Activated CD4-positive, alpha-beta memory T cell treated with anti-CD3 and anti-CD28 coated beads, Interleukin-2, amount 10 ng/mL, durations not matched to agents 7 days and 5 days (primary cell): ENCODE measurements at regions not wholly inside any gene's neighbourhood (a gene's known extent, or its start where the extent isn't known, plus 50 kb on each side); places are given as distances from the start of the nearest gene placed in this dataset.
"Not testable (repeated sequence)": the region's sequence is repeated elsewhere in the genome, so short reads cannot be mapped to it uniquely, and the experiment has no call there.

ENCODE experiments used
- CTCF ChIA-PET: fragments of 350-600 bp; sonication (Branson Sonifier 250); formaldehyde crosslinking; loops from one replicate; lab custom pipeline; 2021; ENCODE audit warnings: antibody characterized with exemption, inconsistent platforms; lab: Charles Lee
- POLR2A ChIA-PET: fragments of 350-600 bp; sonication (Branson Sonifier 250); formaldehyde crosslinking; loops from one replicate; lab custom pipeline; 2021; ENCODE audit warnings: antibody characterized with exemption; lab: Charles Lee
- DNase-seq: peaks from one replicate; pipeline ENCODE4 v3.0.0-alpha.2; 2020
- H3K27ac Mint-ChIP-seq: one replicate; pipeline ENCODE4 v1.8.0; 2021; ENCODE audit warnings: mild to moderate bottlenecking, mixed read lengths
- H3K27me3 Mint-ChIP-seq: one replicate; pipeline ENCODE4 v1.8.0; 2021; ENCODE audit warnings: mixed read lengths
- H3K36me3 Mint-ChIP-seq: one replicate; pipeline ENCODE4 v1.8.0; 2021; ENCODE audit warnings: low read depth, mixed read lengths
- H3K4me1 Mint-ChIP-seq: one replicate; pipeline ENCODE4 v1.8.0; 2021; ENCODE audit warnings: mixed read lengths
- H3K4me3 Mint-ChIP-seq: one replicate; pipeline ENCODE4 v1.8.0; 2021; ENCODE audit warnings: mild to moderate bottlenecking, mixed read lengths
- H3K9me3 Mint-ChIP-seq: one replicate; pipeline ENCODE4 v1.8.0; 2021; ENCODE audit warnings: mixed read lengths

DNA sequence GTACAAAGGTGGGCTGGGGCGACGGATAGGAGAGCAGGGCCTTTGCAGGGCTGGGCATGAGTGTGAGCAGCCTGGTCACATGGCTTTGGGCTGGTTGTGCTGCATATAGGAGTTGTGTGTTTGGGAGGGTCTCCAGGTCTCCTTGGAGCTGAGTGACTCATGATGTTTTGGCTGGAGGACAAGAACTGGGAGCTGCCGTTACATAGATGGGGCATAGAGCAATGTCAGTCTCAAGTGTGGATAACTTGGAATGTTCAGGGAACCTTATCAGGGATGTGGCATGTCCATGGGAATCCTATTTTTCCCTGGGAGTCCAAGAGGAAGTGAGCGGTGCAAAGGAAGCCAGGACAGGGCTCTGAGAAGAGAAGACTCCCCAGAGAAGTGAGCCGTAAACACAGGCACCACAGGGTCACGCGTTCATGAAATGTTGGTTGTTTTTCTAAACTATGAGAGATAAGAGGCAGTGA, 136.4 kb upstream of the KCNE2 start:
- Mint-ChIP-seq H3K36me3 (no peaks in the 10 kb centered on the region), H3K4me1 (no peaks in the 10 kb centered on the region), H3K27me3 (no peaks in the 10 kb centered on the region), H3K9me3 (no peaks in the 10 kb centered on the region), H3K4me3 (no peak overlapping the region), H3K27ac (no peak overlapping the region)
- DNase-seq, result no peak
- ChIA-PET POLR2A (no interaction called here), CTCF (no interaction called here)

DNA sequence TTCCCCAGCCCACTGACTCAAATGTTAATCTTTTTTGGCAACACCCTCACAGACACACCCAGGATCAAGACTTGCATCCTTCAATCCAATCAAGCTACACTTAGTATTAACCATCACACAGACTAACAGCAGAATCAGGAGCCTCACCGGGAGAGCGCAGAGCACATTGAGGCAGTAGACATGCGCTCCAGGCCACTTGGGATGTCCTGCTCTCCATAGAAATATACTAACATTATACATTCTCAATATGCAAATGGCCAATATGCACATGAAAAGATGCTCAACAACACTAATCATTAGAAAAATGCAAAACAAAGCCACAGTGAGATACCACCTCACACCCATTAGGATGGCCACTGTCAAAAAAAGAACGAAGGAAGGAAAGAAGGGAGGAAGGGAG, 135.0 kb upstream of the KCNE2 start:
- CTCF ChIA-PET, result no interaction called here
- no peak overlapping the region for H3K4me3 Mint-ChIP-seq

DNA sequence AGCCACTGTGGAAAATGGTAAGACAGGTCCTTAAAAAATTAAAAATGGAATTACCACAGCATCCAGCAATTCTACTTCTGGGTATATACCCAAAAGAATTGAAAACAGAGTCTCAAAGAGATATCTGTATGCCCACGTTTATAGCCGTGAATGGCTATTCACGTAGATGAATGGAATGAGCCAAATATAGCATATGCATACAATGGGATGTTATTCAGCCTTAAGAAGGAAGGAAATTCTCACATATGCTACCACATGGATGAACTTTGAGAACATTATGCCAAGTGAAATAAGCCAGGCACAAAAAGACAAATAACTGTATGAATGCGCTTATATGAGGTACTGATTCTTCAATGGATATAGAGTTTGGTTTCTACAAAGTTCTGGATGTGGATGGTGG, 134.5 kb upstream of the KCNE2 start:
- H3K36me3 Mint-ChIP-seq, result no peaks in the 10 kb centered on the region

More for the DNA sequence above, 135.0 kb upstream of the KCNE2 start:
- POLR2A ChIA-PET, result no interaction called here
- Mint-ChIP-seq H3K9me3 (no peaks in the 10 kb centered on the region), H3K27me3 (no peaks in the 10 kb centered on the region), H3K27ac (no peak overlapping the region), H3K36me3 (no peaks in the 10 kb centered on the region), H3K4me1 (no peaks in the 10 kb centered on the region)
- no peak for DNase-seq

DNA sequence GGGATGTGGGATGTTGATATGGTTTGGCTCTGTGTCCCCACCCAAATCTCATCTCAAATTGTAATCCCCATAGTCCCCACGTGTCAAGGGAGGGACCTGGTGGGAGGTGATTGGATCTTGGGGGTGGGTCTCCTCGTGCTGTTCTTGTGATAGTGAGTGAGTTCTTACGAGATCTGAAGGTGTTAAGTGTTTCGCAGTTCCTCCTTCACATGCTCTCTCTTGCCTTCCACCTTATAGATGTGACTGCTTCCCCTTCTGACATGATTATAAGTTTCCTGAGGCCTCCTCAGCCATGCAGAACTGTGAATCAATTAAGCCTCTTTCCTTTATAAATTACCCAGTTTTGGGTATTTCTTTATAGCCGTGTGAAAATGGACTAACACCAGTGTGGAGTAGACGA, 130.1 kb upstream of the KCNE2 start:
- H3K27me3 Mint-ChIP-seq, H3K9me3 Mint-ChIP-seq, POLR2A ChIA-PET, H3K27ac Mint-ChIP-seq, H3K4me1 Mint-ChIP-seq, H3K4me3 Mint-ChIP-seq, CTCF ChIA-PET, H3K36me3 Mint-ChIP-seq, DNase-seq: not testable (repeated sequence)

More for the DNA sequence above, 134.5 kb upstream of the KCNE2 start:
- ChIA-PET CTCF (no interaction called here), POLR2A (no interaction called here)
- H3K4me1 Mint-ChIP-seq, result no peaks in the 10 kb centered on the region
- H3K4me3 Mint-ChIP-seq, result no peak overlapping the region
- H3K9me3 Mint-ChIP-seq, result no peaks in the 10 kb centered on the region
- H3K27ac Mint-ChIP-seq, result no peak overlapping the region
- H3K27me3 Mint-ChIP-seq, result no peaks in the 10 kb centered on the region
- no peak for DNase-seq

DNA sequence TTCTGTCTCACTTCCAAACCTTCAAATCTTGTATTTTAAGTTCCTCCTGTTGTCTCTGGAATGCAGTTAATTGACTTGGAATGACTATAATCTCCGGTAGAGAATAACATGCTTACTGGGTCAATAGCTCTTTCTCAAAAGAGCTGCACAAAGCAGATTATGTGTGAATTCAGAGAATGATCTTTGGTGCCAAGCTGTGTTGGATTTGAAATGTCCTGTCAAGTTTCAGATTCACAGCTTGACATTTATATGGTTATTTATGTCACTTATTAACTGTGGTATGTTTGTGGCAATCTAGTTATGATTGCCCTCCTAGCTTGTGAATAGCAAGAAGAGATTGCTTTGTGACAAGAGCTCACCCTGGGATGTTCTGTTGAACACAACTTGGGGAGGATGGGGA, 128.3 kb upstream of the KCNE2 start:
- ChIA-PET POLR2A (no interaction called here), CTCF (no interaction called here)
- H3K27ac Mint-ChIP-seq, result no peak overlapping the region

DNA sequence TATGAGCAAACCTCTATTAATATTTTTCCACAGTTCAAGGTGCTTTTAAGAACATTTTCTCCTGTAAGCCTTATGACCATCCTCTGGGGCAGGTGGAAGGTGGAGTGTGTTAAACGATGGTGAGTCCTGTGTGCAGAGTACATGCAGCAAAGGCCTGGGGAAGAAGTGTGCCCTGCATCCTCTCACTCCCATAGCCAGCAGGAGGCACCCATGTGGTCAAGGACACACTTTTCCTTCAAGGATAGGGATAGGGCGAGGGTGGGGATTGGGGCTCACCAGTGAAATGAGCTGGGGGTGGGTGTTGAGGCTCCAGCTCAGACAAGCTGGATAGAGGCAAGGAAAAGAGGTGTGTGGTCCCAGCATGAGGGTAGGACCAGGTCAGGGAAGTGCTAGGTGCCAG, 120.8 kb upstream of the KCNE2 start:
- POLR2A ChIA-PET, result no interaction called here
- H3K27me3 Mint-ChIP-seq, result no peaks in the 10 kb centered on the region

More for the DNA sequence above, 128.3 kb upstream of the KCNE2 start:
- peaks cover 3% of the 10 kb centered on the region for H3K9me3 Mint-ChIP-seq
- H3K27me3 Mint-ChIP-seq, result peaks cover 3% of the 10 kb centered on the region
- H3K4me1 Mint-ChIP-seq, result no peaks in the 10 kb centered on the region
- peaks cover 3% of the 10 kb centered on the region for H3K36me3 Mint-ChIP-seq
- no peak for DNase-seq
- H3K4me3 Mint-ChIP-seq, result no peak overlapping the region

DNA sequence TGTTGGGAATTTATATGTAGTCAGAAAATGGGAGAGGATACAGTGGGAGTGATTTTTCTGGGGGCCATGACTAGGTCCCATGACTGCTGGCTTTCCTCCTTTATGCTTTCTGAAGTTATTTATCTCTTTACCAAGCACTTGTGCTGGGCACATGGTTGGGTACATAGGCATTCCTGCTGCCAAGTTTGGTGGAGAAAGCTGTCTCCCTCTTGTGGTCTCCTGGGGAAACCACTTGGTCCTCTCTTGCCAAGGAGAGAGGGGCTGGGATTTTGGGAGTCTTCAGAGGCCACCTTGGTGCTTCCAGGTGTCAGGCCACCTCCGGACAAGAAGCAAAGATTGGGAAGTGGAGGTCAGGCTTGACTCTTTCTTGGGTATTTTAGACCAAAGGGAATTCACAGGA, 120.2 kb upstream of the KCNE2 start:
- H3K36me3 Mint-ChIP-seq, result no peaks in the 10 kb centered on the region
- no peaks in the 10 kb centered on the region for H3K27me3 Mint-ChIP-seq
- ChIA-PET CTCF (interaction anchor here (2.2 kb wide), 1 partner anchor 319 kb away, joined by 8 read pairs; no protein-coding TSS in a partner anchor), POLR2A (no interaction called here)
- no peak overlapping the region for H3K4me3 Mint-ChIP-seq
- no peak overlapping the region for H3K27ac Mint-ChIP-seq
- H3K4me1 Mint-ChIP-seq, result no peaks in the 10 kb centered on the region
- H3K9me3 Mint-ChIP-seq, result peaks cover 12% of the 10 kb centered on the region
- peak; percentile 32 for DNase-seq

More for the DNA sequence above, 120.8 kb upstream of the KCNE2 start:
- DNase-seq, result no peak
- no peak overlapping the region for H3K4me3 Mint-ChIP-seq
- CTCF ChIA-PET, result interaction anchor here (2.2 kb wide), 1 partner anchor 319 kb away, joined by 8 read pairs; no protein-coding TSS in a partner anchor
- peaks cover 12% of the 10 kb centered on the region for H3K9me3 Mint-ChIP-seq
- no peak overlapping the region for H3K27ac Mint-ChIP-seq
- H3K4me1 Mint-ChIP-seq, result no peaks in the 10 kb centered on the region
- H3K36me3 Mint-ChIP-seq, result no peaks in the 10 kb centered on the region

DNA sequence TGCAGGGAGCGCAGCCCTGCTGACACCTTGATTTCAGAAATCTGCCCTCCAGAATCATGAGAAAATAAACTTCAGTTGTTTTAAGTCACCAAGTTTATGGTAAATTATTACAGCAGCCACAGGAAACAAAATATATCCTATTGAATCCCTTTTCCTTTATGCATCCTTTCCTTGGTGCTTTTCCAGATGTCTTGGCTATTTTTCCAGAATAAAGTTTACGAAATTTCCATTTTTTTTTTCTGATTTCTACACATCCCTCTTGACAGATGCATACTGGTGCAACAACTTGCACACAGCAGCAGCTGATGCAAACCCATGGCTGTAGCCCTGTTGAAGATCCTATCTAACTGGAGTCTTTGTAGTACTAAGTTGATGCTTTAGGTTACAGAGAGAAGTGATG, 111.1 kb upstream of the KCNE2 start:
- Mint-ChIP-seq H3K27me3 (peaks cover 7% of the 10 kb centered on the region), H3K4me3 (no peak overlapping the region), H3K36me3 (no peaks in the 10 kb centered on the region), H3K9me3 (peaks cover 12% of the 10 kb centered on the region), H3K27ac (no peak overlapping the region), H3K4me1 (no peaks in the 10 kb centered on the region)
- ChIA-PET CTCF (no interaction called here), POLR2A (no interaction called here)
- DNase-seq, result no peak

DNA sequence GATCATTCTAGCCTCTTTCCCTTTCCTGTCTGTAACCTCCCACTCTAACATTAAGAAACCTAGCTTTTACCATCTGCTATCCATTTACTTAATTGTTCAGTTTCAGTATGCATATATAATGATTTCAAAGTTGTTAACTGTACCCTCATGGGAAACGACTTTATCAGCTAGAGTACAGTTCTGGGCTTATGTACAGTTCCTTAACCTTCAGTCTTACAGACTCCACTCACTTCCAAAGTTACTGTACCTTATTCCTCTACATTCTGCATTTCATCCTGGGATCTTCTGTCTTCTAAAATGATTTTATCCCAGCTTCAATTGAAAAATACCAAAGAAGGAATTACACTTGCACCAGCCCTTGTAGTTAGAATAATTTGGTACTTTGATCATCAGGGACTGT, 108.7 kb upstream of the KCNE2 start:
- H3K9me3 Mint-ChIP-seq, result peaks cover 7% of the 10 kb centered on the region
- POLR2A ChIA-PET, result no interaction called here
- CTCF ChIA-PET, result no interaction called here
- DNase-seq, result no peak
- no peaks in the 10 kb centered on the region for H3K4me1 Mint-ChIP-seq
- H3K4me3 Mint-ChIP-seq, result no peak overlapping the region
- no peaks in the 10 kb centered on the region for H3K36me3 Mint-ChIP-seq
- H3K27ac Mint-ChIP-seq, result no peak overlapping the region
- H3K27me3 Mint-ChIP-seq, result peaks cover 7% of the 10 kb centered on the region

DNA sequence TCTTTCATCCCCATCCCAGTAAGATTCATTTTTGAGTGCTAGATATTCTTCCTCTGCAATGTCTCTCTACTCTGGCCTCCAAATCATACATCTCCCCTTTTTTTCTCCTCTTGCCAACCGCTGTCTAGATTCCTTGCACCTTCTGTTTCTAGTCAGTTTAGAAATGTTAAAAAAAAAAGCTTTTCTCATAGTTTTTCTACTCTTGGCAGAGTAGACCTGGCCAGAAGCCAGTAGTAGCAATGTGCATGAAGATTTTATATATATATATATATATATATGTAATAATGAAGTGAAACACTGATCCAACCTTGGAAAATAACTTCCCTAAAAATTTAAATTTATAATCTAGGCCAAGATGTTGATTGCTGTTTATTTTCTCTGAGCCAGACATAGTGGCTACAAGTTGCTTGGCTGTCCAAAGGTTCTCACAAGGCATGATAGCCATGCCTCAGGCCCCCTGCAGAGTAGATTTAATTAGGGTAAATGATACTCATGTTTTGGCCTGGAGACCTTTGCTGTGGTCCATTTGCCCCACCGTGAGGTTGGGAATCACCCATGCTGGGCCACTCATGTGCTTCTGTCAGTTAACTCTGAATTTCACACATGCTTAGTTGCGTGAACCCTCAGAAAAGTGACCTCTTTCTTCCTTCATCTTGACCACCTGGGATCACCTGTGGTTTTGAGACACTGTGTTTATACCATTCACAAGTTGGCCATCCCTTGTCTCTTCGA, 103.4 kb upstream of the KCNE2 start:
- H3K4me3 Mint-ChIP-seq, result no peak overlapping the region
- peaks cover 7% of the 10 kb centered on the region for H3K27me3 Mint-ChIP-seq
- H3K9me3 Mint-ChIP-seq, result peaks cover 10% of the 10 kb centered on the region
- ChIA-PET POLR2A (no interaction called here), CTCF (no interaction called here)
- peaks cover 11% of the 10 kb centered on the region for H3K36me3 Mint-ChIP-seq
- H3K27ac Mint-ChIP-seq, result no peak overlapping the region
- H3K4me1 Mint-ChIP-seq, result no peaks in the 10 kb centered on the region
- no peak for DNase-seq

DNA sequence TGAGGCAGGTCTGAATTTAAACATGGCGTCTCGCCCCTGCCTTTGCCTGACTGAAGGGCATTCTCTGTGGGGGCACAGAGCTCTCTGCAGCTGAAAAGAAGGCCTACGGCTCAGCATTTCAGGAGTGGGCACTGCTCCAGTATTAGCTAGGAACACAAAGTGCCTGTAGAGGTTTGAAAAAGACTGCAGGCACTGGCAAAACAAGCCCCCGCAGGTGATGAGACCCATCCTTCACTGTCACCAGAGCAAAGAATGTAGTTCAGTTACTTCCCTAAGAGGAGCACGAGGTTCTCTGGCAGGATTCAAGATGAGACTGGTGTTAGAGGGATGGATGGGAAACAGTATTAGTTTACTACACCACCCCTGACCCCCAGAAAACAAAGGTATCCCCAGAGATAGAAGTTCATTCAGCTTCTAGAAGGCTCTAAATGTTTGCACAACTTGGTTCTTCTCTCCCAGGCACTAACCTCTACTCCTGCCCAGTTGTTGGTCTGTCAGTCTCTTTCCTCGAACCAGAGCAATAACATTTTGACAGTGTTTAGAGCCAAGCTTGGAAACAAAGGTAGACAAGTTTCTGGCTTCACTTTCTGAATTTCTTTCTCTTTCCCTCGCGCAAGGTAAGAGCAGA, 101.9 kb upstream of the KCNE2 start:
- ChIA-PET CTCF (no interaction called here), POLR2A (no interaction called here)
- DNase-seq, result no peak
- Mint-ChIP-seq H3K4me1 (no peaks in the 10 kb centered on the region), H3K9me3 (peaks cover 9% of the 10 kb centered on the region), H3K4me3 (no peak overlapping the region), H3K36me3 (peaks cover 11% of the 10 kb centered on the region), H3K27ac (no peak overlapping the region), H3K27me3 (peaks cover 5% of the 10 kb centered on the region)

DNA sequence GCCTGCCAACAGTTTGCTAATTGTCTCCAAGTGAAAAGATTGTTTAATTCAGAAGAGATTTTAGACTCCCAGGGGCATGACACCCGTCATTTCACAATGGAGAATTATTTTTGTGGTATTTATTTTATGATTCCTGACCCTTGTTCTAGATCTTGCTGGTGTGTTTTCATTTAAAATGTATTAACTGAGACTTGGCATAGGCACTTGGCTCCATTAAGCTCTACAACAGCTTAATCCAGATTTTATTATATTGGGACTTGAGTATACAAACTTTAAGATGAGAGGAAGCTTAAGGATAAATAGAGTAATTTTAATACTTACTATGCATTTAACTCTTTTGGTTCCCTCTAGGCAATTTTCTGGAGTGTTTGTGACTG, 101.3 kb upstream of the KCNE2 start:
- POLR2A ChIA-PET, result no interaction called here
- CTCF ChIA-PET, result no interaction called here
- Mint-ChIP-seq H3K36me3 (peaks cover 11% of the 10 kb centered on the region), H3K9me3 (peaks cover 9% of the 10 kb centered on the region), H3K27ac (no peak overlapping the region), H3K4me3 (no peak overlapping the region), H3K4me1 (no peaks in the 10 kb centered on the region), H3K27me3 (peaks cover 3% of the 10 kb centered on the region)
- DNase-seq, result no peak

DNA sequence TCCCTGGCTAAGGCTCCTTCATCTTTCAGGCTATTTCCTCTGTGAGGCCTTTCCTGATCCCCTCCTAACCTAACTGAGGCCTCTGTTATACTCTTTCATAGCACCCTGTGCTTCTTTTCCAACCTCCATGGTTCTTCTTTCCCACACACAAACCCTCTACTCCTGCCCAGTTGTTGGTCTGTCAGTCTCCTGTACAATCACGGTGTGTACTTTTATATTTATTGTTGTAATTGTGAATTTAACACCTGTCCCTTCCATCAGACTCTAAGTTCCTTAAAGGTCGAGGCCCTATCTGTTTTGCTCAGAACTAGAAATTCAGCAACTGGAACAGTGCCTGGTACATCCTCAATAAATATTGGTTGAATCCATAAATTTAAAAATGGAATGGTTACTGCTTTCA, 100.2 kb upstream of the KCNE2 start:
- peaks cover 9% of the 10 kb centered on the region for H3K9me3 Mint-ChIP-seq
- POLR2A ChIA-PET, result no interaction called here
- H3K36me3 Mint-ChIP-seq, result peaks cover 11% of the 10 kb centered on the region
- H3K4me1 Mint-ChIP-seq, result no peaks in the 10 kb centered on the region
- peaks cover 2% of the 10 kb centered on the region for H3K27me3 Mint-ChIP-seq
- H3K4me3 Mint-ChIP-seq, result no peak overlapping the region
- no peak overlapping the region for H3K27ac Mint-ChIP-seq
- CTCF ChIA-PET, result no interaction called here
- no peak for DNase-seq

DNA sequence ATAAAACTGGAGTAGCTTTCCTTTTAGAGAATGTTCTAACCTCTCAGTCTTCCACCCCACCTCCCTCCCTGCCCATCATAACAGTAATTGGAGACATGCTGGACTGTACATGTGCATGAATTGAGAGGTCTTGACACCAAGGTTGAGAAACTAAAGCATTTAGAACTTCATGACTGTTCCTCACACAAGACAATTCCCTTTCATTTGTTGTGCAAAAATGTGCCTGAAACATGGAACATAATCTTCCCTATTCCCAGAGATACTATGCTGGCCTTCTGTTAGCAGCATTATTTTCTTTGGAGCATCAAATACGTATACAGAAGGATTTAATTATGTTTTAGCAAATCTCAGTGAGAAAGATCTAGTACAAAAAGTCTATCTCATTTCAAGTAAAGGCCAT, 97.5 kb upstream of the KCNE2 start:
- Mint-ChIP-seq H3K4me3 (no peak overlapping the region), H3K27ac (no peak overlapping the region), H3K4me1 (no peaks in the 10 kb centered on the region), H3K27me3 (peaks cover 2% of the 10 kb centered on the region), H3K9me3 (peaks cover 9% of the 10 kb centered on the region), H3K36me3 (peaks cover 11% of the 10 kb centered on the region)
- CTCF ChIA-PET, result no interaction called here
- DNase-seq, result no peak
- POLR2A ChIA-PET, result no interaction called here
